ENCODE measurements at regions not wholly inside any gene's neighbourhood (a gene's known extent, or its start where the extent isn't known, plus 50 kb on each side); places are given as distances from the start of the nearest gene placed in this dataset.
"Not testable (repeated sequence)": the region's sequence is repeated elsewhere in the genome, so short reads cannot be mapped to it uniquely, and the experiment has no call there.

GRCh38 chr4:159859656-159860148 lies 756.8 kb downstream of the RAPGEF2 start:
- DNase-seq = no peak

GRCh38 chr4:159860945-159861344 lies 758.1 kb downstream of the RAPGEF2 start:
- DNase-seq = no peak

- no peak for DNase-seq
Observed at GRCh38 chr4:159864337-159864736, 761.5 kb downstream of the RAPGEF2 start.

GRCh38 chr4:159867673-159868072 lies 764.8 kb downstream of the RAPGEF2 start:
- no peak for DNase-seq

GRCh38 chr4:159868936-159869335 lies 766.1 kb downstream of the RAPGEF2 start:
- DNase-seq = not testable (repeated sequence)

GRCh38 chr4:159871141-159871540 lies 768.3 kb downstream of the RAPGEF2 start:
- DNase-seq = no peak

- DNase-seq = no peak
Observed at GRCh38 chr4:159881158-159881557, 778.3 kb downstream of the RAPGEF2 start.

- no peak for DNase-seq
Observed at GRCh38 chr4:159884989-159885388, 782.1 kb downstream of the RAPGEF2 start.

- DNase-seq = no peak
Observed at GRCh38 chr4:159899596-159899995, 796.7 kb downstream of the RAPGEF2 start.

- no peak for DNase-seq
Observed at GRCh38 chr4:159900562-159900961, 797.7 kb downstream of the RAPGEF2 start.

GRCh38 chr4:159902648-159903047 lies 799.8 kb downstream of the RAPGEF2 start:
- no peak for DNase-seq

- DNase-seq = no peak
Observed at GRCh38 chr4:159904906-159905305, 802.0 kb downstream of the RAPGEF2 start.

- DNase-seq = no peak
Observed at GRCh38 chr4:159906051-159906450, 803.2 kb downstream of the RAPGEF2 start.

- DNase-seq = no peak
Observed at GRCh38 chr4:159906517-159906916, 803.6 kb downstream of the RAPGEF2 start.

GRCh38 chr4:159910721-159911120 lies 807.8 kb downstream of the RAPGEF2 start:
- DNase-seq = no peak

- DNase-seq = no peak
Observed at GRCh38 chr4:159922119-159922518, 819.2 kb downstream of the RAPGEF2 start.

GRCh38 chr4:159925770-159926169 lies 822.9 kb downstream of the RAPGEF2 start:
- DNase-seq = no peak

GRCh38 chr4:159926871-159927270 lies 824.0 kb downstream of the RAPGEF2 start:
- DNase-seq = no peak

GRCh38 chr4:159927781-159928180 lies 824.9 kb downstream of the RAPGEF2 start:
- no peak for DNase-seq

GRCh38 chr4:159934602-159935001 lies 831.7 kb downstream of the RAPGEF2 start:
- DNase-seq = not testable (repeated sequence)

- DNase-seq = no peak
Observed at GRCh38 chr4:159937595-159937994, 834.7 kb downstream of the RAPGEF2 start.

- DNase-seq = not testable (repeated sequence)
Observed at GRCh38 chr4:159939681-159940080, 836.8 kb downstream of the RAPGEF2 start.

GRCh38 chr4:159941076-159941475 lies 838.2 kb downstream of the RAPGEF2 start:
- DNase-seq = no peak

- DNase-seq = peak; percentile 52
Observed at GRCh38 chr4:159944477-159944876, 841.6 kb downstream of the RAPGEF2 start.

GRCh38 chr4:159946983-159947615 lies 844.2 kb downstream of the RAPGEF2 start:
- DNase-seq = peak; percentile 79
